IMR-90 (cell line): ENCODE measurements at regions not wholly inside any gene's neighbourhood (a gene's known extent, or its start where the extent isn't known, plus 50 kb on each side); places are given as distances from the start of the nearest gene placed in this dataset.

ENCODE experiments used
- BHLHE40 ChIP-seq: fragments of 150-350 bp; IDR thresholded peaks from 2 replicates; pipeline ENCODE4 v1.6.1; 2016; ENCODE audit warnings: mild to moderate bottlenecking, low read depth, low read length
- CTCF ChIP-seq: conservative IDR thresholded peaks from 2 replicates; pipeline ENCODE4 v1.5.1; 2012; ENCODE audit warnings: mild to moderate bottlenecking, low read depth, low read length, improper control_type of control experiment
- MAZ ChIP-seq: IDR thresholded peaks from 2 replicates; pipeline ENCODE4 v1.6.1; 2012; ENCODE audit warnings: low read depth, mild to moderate bottlenecking, low read length, improper control_type of control experiment, moderate library complexity, borderline replicate concordance
- MXI1 ChIP-seq: IDR thresholded peaks from 2 replicates; pipeline ENCODE4 v1.6.1; 2012; ENCODE audit warnings: low read depth, mild to moderate bottlenecking, low read length, moderate library complexity, borderline replicate concordance
- NFE2L2 ChIP-seq: fragments of 150-350 bp; IDR thresholded peaks from 2 replicates; pipeline ENCODE4 v1.6.1; 2016; ENCODE audit warnings: low read depth, mild to moderate bottlenecking, low read length
- POLR2A ChIP-seq: IDR thresholded peaks from 2 replicates; pipeline ENCODE4 v1.6.1; 2012; ENCODE audit warnings: mild to moderate bottlenecking, low read depth, low read length
- RAD21 ChIP-seq: IDR thresholded peaks from 2 replicates; pipeline ENCODE4 v1.6.1; 2012; ENCODE audit warnings: low read length, improper control_type of control experiment
- RCOR1 ChIP-seq: IDR thresholded peaks from 2 replicates; pipeline ENCODE4 v1.6.1; 2012; ENCODE audit warnings: mild to moderate bottlenecking, low read length, improper control_type of control experiment; ENCODE audit not compliant: insufficient replicate concordance
- RFX5 ChIP-seq: IDR thresholded peaks from 2 replicates; pipeline ENCODE4 v1.8.0; 2012; ENCODE audit warnings: low read depth, mild to moderate bottlenecking, low read length, moderate library complexity
- USF2 ChIP-seq: fragments of 150-350 bp; IDR thresholded peaks from 2 replicates; pipeline ENCODE4 v1.6.1; 2017; ENCODE audit warnings: mild to moderate bottlenecking, antibody characterized with exemption, low read length, low read depth
- TF ChIP-seq, protein P1 (sequence below): fragments of 150-350 bp; IDR thresholded peaks from 2 replicates; pipeline ENCODE4 v1.6.1; 2016; ENCODE audit warnings: low read depth, mild to moderate bottlenecking, low read length, moderate library complexity, borderline replicate concordance

DNA sequence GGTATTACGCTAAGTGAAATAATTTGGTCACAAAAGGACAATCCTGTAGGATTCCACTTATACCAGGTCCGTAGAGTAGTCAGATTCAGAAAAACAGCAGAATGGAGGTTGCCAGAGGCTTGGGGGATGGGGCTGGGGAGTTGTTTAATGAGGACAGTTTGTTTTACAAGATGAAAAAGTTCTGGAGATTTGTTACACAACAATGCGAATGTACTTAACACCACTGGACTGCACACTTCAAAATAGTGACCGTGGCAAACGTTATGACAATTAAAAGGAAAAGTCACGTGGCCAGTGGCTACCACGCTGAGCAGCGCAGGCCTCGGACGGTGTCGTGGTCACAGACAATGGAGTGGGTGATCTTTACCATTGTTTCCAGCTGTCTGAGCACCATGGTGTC, 338.1 kb downstream of the SEC14L1 start:
- TF ChIP-seq CTCF: no peak
- TF ChIP-seq NFE2L2: no peak
- TF ChIP-seq USF2: no peak
- no peak for TF ChIP-seq POLR2A
- TF ChIP-seq, protein P1, sequence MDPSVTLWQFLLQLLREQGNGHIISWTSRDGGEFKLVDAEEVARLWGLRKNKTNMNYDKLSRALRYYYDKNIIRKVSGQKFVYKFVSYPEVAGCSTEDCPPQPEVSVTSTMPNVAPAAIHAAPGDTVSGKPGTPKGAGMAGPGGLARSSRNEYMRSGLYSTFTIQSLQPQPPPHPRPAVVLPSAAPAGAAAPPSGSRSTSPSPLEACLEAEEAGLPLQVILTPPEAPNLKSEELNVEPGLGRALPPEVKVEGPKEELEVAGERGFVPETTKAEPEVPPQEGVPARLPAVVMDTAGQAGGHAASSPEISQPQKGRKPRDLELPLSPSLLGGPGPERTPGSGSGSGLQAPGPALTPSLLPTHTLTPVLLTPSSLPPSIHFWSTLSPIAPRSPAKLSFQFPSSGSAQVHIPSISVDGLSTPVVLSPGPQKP: no peak
- no peak for TF ChIP-seq MAZ
- TF ChIP-seq RCOR1: no peak
- no peak for TF ChIP-seq RAD21
- TF ChIP-seq BHLHE40: no peak
- no peak for TF ChIP-seq MXI1
- no peak for TF ChIP-seq RFX5
